WTC11 (cell line): ENCODE measurements at regions not wholly inside any gene's neighbourhood (a gene's known extent, or its start where the extent isn't known, plus 50 kb on each side); places are given as distances from the start of the nearest gene placed in this dataset.

Experiments used
- ATAC-seq: fragments of 200-7000 bp; cut with Tn5 transposase; 2 replicates; pipeline ENCODE4 v1.10.0; 2021; ENCODE audit warnings: mild to moderate bottlenecking, moderate library complexity
- CTCF ChIA-PET: fragments of 300-600 bp; sonication (Branson Sonifier 250); formaldehyde crosslinking; loops from one replicate; lab custom pipeline; 2021; ENCODE audit warnings: antibody characterized with exemption; lab: Charles Lee
- POLR2A ChIA-PET: fragments of 350-600 bp; sonication (Branson Sonifier 250); formaldehyde crosslinking; loops from one replicate; lab custom pipeline; 2021; ENCODE audit warnings: antibody characterized with exemption; lab: Charles Lee
- DNase-seq: peaks from one replicate; pipeline ENCODE4 v3.0.0; 2021; ENCODE audit warnings: low spot score
- H3K27ac Mint-ChIP-seq: 2 replicates; pipeline ENCODE4 v1.8.0; 2021; ENCODE audit warnings: mixed read lengths
- H3K27me3 Mint-ChIP-seq: 2 replicates; pipeline ENCODE4 v1.8.0; 2021; ENCODE audit warnings: low read depth, mild to moderate bottlenecking, moderate library complexity, mixed read lengths
- H3K36me3 Mint-ChIP-seq: 2 replicates; pipeline ENCODE4 v1.8.0; 2021; ENCODE audit warnings: mixed read lengths
- H3K4me1 Mint-ChIP-seq: 2 replicates; pipeline ENCODE4 v1.8.0; 2022; ENCODE audit warnings: mixed read lengths
- H3K4me3 Mint-ChIP-seq: 2 replicates; pipeline ENCODE4 v1.8.0; 2021; ENCODE audit warnings: mild to moderate bottlenecking, moderate library complexity, mixed read lengths
- H3K9me3 Mint-ChIP-seq: 2 replicates; pipeline ENCODE4 v1.8.0; 2021; ENCODE audit warnings: mixed read lengths
- CREM ChIP-seq: sonication (generic); formaldehyde crosslinking; IDR thresholded peaks from 2 replicates; pipeline ENCODE4 v1.8.1; 2022; ENCODE audit warnings: mild to moderate bottlenecking, missing genetic modification reagents, moderate library complexity
- FOXP1 ChIP-seq: sonication (generic); formaldehyde crosslinking; IDR thresholded peaks from 2 replicates; pipeline ENCODE4 v1.8.0; 2022; ENCODE audit warnings: missing genetic modification reagents, mild to moderate bottlenecking, moderate library complexity, borderline replicate concordance
- HMGA2 ChIP-seq: fragments of 250-450 bp; sonication (Bioruptor Pico); IDR thresholded peaks from 2 replicates; pipeline ENCODE4 v1.4.0; 2021; ENCODE audit warnings: mild to moderate bottlenecking, moderate library complexity
- IRF2 ChIP-seq: sonication (generic); formaldehyde crosslinking; IDR thresholded peaks from 2 replicates; pipeline ENCODE4 v1.8.0; 2022; ENCODE audit warnings: low read depth, missing genetic modification reagents, borderline replicate concordance
- KAT7 ChIP-seq: sonication (generic); formaldehyde crosslinking; IDR thresholded peaks from 2 replicates; pipeline ENCODE4 v1.8.1; 2023; ENCODE audit warnings: missing genetic modification reagents, mild to moderate bottlenecking, borderline replicate concordance
- NR1H2 ChIP-seq: sonication (generic); formaldehyde crosslinking; IDR thresholded peaks from 2 replicates; pipeline ENCODE4 v1.9.0; 2021; ENCODE audit warnings: mild to moderate bottlenecking, moderate library complexity, missing genetic modification reagents
- PRRX2 ChIP-seq: fragments of 250-450 bp; sonication (Bioruptor Pico); IDR thresholded peaks from 2 replicates; pipeline ENCODE4 v1.8.0; 2021; ENCODE audit warnings: mild to moderate bottlenecking
- ZBTB21 ChIP-seq: sonication (generic); formaldehyde crosslinking; IDR thresholded peaks from 2 replicates; pipeline ENCODE4 v1.8.1; 2023; ENCODE audit warnings: mild to moderate bottlenecking, missing genetic modification reagents, borderline replicate concordance
- ZNF232 ChIP-seq: sonication (generic); formaldehyde crosslinking; IDR thresholded peaks from 2 replicates; pipeline ENCODE4 v1.8.0; 2022; ENCODE audit warnings: mild to moderate bottlenecking, missing genetic modification reagents
- ZNF317 ChIP-seq: sonication (generic); formaldehyde crosslinking; IDR thresholded peaks from 2 replicates; pipeline ENCODE4 v1.8.1; 2023; ENCODE audit warnings: low read depth, mild to moderate bottlenecking, moderate library complexity, missing genetic modification reagents, borderline replicate concordance
- ZNF396 ChIP-seq: fragments of 250-450 bp; sonication (Bioruptor Pico); IDR thresholded peaks from 2 replicates; pipeline ENCODE4 v1.8.0; 2021; ENCODE audit warnings: mild to moderate bottlenecking, moderate library complexity, borderline replicate concordance
- ZNF425 ChIP-seq: fragments of 250-450 bp; sonication (Bioruptor Pico); conservative IDR thresholded peaks from 2 replicates; pipeline ENCODE4 v1.9.0; 2021; ENCODE audit warnings: mild to moderate bottlenecking
- ZNF671 ChIP-seq: fragments of 250-450 bp; sonication (Bioruptor Pico); IDR thresholded peaks from 2 replicates; pipeline ENCODE4 v1.8.0; 2021; ENCODE audit warnings: mild to moderate bottlenecking
- TF ChIP-seq, protein P1 (sequence below): sonication (generic); formaldehyde crosslinking; IDR thresholded peaks from 2 replicates; pipeline ENCODE4 v1.8.0; 2022; ENCODE audit warnings: mild to moderate bottlenecking, missing genetic modification reagents
- TF ChIP-seq, protein P2 (sequence below): sonication (generic); formaldehyde crosslinking; IDR thresholded peaks from 2 replicates; pipeline ENCODE4 v1.8.1; 2023; ENCODE audit warnings: mild to moderate bottlenecking, missing genetic modification reagents, moderate library complexity
- TF ChIP-seq, protein P3 (sequence below): sonication (generic); formaldehyde crosslinking; IDR thresholded peaks from 2 replicates; pipeline ENCODE4 v1.8.1; 2022; ENCODE audit warnings: mild to moderate bottlenecking, missing genetic modification reagents, moderate library complexity, borderline replicate concordance
- TF ChIP-seq, protein P4 (sequence below): sonication (generic); formaldehyde crosslinking; IDR thresholded peaks from 2 replicates; pipeline ENCODE4 v1.8.0; 2022; ENCODE audit warnings: mild to moderate bottlenecking, missing genetic modification reagents

DNA sequence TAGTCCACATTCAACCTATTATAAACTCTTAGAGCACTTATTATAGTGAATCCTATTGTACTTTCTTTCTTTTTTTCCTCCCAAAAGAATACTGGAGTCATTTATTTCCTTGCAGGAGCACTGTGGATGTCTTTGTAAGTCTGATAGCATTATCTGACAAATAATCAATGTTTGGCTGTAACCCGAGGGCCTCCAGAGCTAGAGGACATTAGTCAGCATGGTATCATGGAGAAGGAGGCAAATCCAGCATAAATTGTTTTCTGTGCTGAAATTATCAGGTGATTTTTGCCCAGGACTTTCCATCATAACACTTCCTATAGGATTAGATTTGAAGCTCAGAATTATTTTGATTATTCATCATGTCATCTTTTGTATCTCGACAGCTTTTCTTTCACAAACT is 551.0 kb downstream of the ZNF608 start:
- peaks cover under 1% of the 10 kb centered on the region for H3K36me3 Mint-ChIP-seq
- no peaks in the 10 kb centered on the region for H3K4me1 Mint-ChIP-seq
- peaks cover 24% of the 10 kb centered on the region for H3K9me3 Mint-ChIP-seq
- no peak for ATAC-seq
- no peak for DNase-seq
- TF ChIP-seq ZNF671: no peak
- POLR2A ChIA-PET: no interaction called here
- CTCF ChIA-PET: no interaction called here
- no peak overlapping the region for H3K4me3 Mint-ChIP-seq
- H3K27me3 Mint-ChIP-seq: no peaks in the 10 kb centered on the region
- H3K27ac Mint-ChIP-seq: no peak overlapping the region

GRCh38 chr5:124194282-124194681 is 552.2 kb downstream of the ZNF608 start:
- Mint-ChIP-seq H3K4me1 (no peaks in the 10 kb centered on the region), H3K36me3 (no peaks in the 10 kb centered on the region), H3K4me3 (no peak overlapping the region), H3K9me3 (peaks cover 14% of the 10 kb centered on the region), H3K27ac (no peak overlapping the region), H3K27me3 (no peaks in the 10 kb centered on the region)
- ChIA-PET CTCF (no interaction called here), POLR2A (no interaction called here)
- DNase-seq: no peak
- no peak for TF ChIP-seq ZNF232 (CRISPR knock-in tag)
- no peak for TF ChIP-seq KAT7
- no peak for TF ChIP-seq PRRX2 (CRISPR knock-in tag)
- TF ChIP-seq ZNF425: no peak
- TF ChIP-seq CREM (CRISPR knock-in tag): no peak
- no peak for ATAC-seq

- TF ChIP-seq IRF2 (CRISPR knock-in tag): no peak
- TF ChIP-seq, protein P1, sequence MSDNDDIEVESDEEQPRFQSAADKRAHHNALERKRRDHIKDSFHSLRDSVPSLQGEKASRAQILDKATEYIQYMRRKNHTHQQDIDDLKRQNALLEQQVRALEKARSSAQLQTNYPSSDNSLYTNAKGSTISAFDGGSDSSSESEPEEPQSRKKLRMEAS (CRISPR knock-in tag): no peak
- TF ChIP-seq ZNF317 (CRISPR knock-in tag): no peak
- TF ChIP-seq ZBTB21: no peak
- TF ChIP-seq, protein P2, sequence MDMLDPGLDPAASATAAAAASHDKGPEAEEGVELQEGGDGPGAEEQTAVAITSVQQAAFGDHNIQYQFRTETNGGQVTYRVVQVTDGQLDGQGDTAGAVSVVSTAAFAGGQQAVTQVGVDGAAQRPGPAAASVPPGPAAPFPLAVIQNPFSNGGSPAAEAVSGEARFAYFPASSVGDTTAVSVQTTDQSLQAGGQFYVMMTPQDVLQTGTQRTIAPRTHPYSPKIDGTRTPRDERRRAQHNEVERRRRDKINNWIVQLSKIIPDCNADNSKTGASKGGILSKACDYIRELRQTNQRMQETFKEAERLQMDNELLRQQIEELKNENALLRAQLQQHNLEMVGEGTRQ: no peak
- TF ChIP-seq, protein P3, sequence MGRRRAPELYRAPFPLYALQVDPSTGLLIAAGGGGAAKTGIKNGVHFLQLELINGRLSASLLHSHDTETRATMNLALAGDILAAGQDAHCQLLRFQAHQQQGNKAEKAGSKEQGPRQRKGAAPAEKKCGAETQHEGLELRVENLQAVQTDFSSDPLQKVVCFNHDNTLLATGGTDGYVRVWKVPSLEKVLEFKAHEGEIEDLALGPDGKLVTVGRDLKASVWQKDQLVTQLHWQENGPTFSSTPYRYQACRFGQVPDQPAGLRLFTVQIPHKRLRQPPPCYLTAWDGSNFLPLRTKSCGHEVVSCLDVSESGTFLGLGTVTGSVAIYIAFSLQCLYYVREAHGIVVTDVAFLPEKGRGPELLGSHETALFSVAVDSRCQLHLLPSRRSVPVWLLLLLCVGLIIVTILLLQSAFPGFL (CRISPR knock-in tag): no peak
- Mint-ChIP-seq H3K36me3 (no peaks in the 10 kb centered on the region), H3K4me3 (no peak overlapping the region), H3K4me1 (no peaks in the 10 kb centered on the region), H3K27ac (no peak overlapping the region), H3K27me3 (no peaks in the 10 kb centered on the region), H3K9me3 (peaks cover 13% of the 10 kb centered on the region)
- DNase-seq (no peak), ATAC-seq (no peak)
- ChIA-PET CTCF (no interaction called here), POLR2A (no interaction called here)
These were observed 553.1 kb downstream of the ZNF608 start for GRCh38 chr5:124193371-124193789.

GRCh38 chr5:124192716-124193115 is 553.7 kb downstream of the ZNF608 start:
- H3K4me1 Mint-ChIP-seq: no peaks in the 10 kb centered on the region
- H3K36me3 Mint-ChIP-seq: no peaks in the 10 kb centered on the region

More at GRCh38 chr5:124192716-124193115, 553.7 kb downstream of the ZNF608 start:
- ATAC-seq (no peak), DNase-seq (no peak)
- H3K4me3 Mint-ChIP-seq: no peak overlapping the region
- no peaks in the 10 kb centered on the region for H3K27me3 Mint-ChIP-seq
- CTCF ChIA-PET: no interaction called here
- H3K27ac Mint-ChIP-seq: no peak overlapping the region
- POLR2A ChIA-PET: no interaction called here
- no peak for TF ChIP-seq FOXP1 (CRISPR knock-in tag)
- no peak for TF ChIP-seq ZNF396 (CRISPR knock-in tag)
- no peak for TF ChIP-seq HMGA2
- TF ChIP-seq, protein P4, sequence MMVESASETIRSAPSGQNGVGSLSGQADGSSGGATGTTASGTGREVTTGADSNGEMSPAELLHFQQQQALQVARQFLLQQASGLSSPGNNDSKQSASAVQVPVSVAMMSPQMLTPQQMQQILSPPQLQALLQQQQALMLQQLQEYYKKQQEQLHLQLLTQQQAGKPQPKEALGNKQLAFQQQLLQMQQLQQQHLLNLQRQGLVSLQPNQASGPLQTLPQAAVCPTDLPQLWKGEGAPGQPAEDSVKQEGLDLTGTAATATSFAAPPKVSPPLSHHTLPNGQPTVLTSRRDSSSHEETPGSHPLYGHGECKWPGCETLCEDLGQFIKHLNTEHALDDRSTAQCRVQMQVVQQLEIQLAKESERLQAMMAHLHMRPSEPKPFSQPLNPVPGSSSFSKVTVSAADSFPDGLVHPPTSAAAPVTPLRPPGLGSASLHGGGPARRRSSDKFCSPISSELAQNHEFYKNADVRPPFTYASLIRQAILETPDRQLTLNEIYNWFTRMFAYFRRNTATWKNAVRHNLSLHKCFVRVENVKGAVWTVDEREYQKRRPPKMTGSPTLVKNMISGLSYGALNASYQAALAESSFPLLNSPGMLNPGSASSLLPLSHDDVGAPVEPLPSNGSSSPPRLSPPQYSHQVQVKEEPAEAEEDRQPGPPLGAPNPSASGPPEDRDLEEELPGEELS: no peak
- no peak for TF ChIP-seq NR1H2 (CRISPR knock-in tag)
- TF ChIP-seq ZBTB21: no peak
- TF ChIP-seq, all 79 proteins: peak for 0
- H3K9me3 Mint-ChIP-seq: peaks cover 10% of the 10 kb centered on the region
